G401.6 (cell line): ENCODE measurements at regions not wholly inside any gene's neighbourhood (a gene's known extent, or its start where the extent isn't known, plus 50 kb on each side); places are given as distances from the start of the nearest gene placed in this dataset.
"Not testable (repeated sequence)": the region's sequence is repeated elsewhere in the genome, so short reads cannot be mapped to it uniquely, and the experiment has no call there.

Source experiments
- FAIRE-seq: peaks from 2 replicates; lab custom pipeline; 2012; peaks lifted over from hg19 to GRCh38; lab: Jason Lieb, UNC

- not testable (repeated sequence) for FAIRE-seq
These were observed 63.1 kb downstream of the TRIM43 start for GRCh38 chr2:95654897-95655296.

- FAIRE-seq, result not testable (repeated sequence)
These were observed 64.8 kb downstream of the TRIM43 start for GRCh38 chr2:95656553-95656952.

- FAIRE-seq, result not testable (repeated sequence)
These were observed 66.1 kb downstream of the TRIM43 start for GRCh38 chr2:95657937-95658336.

DNA sequence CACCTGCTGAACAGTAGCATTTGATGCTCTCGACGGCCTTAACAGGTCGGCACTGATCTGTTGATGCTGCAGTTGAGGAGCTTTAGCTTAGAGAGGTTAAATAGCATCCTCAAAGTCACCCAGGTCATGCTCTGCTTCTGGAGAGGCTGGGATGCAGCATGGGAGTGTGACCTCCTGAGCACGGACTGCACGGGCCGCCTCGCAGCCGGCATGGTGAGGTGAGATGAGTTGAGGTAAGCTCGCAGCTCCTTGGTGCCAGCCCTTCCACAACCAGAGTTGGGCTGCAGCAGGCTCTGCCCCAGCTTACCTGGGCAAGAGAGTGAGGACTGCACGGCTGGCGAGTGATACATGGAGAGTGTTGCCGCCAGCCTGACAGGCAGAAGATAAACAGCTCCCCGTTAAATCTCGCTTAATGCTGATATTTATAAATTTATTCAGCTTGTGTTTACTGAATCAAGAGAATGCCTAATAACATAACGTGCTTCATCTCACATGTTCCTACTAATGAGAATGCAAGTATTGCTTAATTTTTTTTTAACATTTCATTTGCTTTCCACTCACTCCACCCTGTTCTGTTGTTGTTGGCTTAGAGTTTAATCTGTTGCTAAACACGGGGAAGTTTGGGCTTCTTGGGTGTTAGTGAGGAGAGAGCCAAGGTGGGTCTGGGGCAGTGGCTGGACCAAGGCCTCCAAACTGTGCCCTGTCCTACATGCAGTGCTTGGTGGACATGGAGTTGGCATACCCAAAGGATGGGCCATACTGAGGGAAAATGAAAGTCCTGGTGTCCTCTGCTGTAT lies 69.2 kb downstream of the TRIM43 start:
- FAIRE-seq, result not testable (repeated sequence)

DNA sequence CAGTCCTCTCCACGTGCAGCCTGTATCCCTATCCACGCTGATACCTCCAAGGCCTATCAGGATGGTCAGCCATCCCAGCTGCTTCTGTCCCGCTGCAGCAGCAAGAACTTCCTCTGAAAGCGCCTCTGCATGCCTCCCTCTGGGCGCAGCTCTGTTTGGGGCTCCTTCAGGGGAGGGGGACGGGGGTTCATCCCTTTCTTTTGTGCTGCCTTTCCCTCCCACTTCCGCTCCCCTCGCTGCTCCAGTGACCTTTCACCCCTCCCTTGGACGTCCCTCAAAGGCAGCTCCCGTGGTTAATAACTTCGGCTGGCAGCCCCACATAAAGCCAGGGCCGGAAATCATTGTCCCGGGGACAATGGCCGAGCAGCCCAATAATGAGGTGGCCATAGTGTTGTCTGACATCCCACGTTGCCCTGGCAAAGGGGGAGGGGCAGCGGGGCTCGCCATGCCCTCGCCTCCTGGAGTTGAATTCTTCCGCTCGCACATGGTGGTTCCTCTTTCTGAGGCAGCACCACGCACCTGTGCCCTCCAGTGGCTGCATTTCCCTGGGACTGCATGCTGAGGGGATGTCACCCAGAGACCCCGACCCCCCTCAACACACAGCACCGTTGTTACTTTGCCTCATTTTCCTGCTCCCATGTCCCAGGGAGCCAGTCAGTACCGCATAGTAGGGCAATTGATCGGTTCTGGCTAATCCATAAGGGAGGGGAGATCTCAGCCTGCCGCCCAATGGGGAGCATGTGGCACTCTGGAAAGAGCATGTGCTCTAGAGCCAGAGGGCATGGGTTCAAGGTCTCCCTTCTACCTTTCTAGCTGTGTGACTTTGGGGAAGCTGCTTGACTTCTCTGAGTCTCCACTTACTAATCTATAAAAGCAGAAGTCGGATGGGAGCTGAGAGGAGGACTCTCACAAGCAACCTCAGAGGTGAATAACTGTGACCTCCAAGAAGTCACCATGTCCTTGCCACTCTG lies 72.0 kb downstream of the TRIM43 start:
- not testable (repeated sequence) for FAIRE-seq

- FAIRE-seq, result not testable (repeated sequence)
These were observed 74.8 kb downstream of the TRIM43 start for GRCh38 chr2:95666636-95667035.

- no peak for FAIRE-seq
These were observed 75.7 kb downstream of the TRIM43 start for GRCh38 chr2:95667480-95667879.

DNA sequence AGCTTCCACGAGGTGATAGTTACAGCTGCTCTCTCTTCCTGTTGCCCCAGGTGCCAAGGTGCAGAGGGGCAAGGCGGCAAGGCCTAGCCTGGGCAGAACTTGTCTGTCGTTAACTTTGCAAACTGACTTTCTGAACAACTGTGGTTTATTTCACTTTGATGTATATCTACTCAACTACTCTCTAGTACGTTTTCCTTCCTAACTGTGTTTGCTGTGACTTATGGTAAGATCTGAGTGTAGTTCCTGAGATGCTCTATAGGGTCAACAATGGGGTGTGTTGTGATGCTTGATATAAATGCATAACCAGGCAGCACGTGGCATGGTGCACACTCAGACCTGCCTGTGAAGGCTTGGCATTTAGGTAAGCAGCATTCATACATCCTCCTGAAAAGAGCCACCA lies 77.1 kb downstream of the TRIM43 start:
- not testable (repeated sequence) for FAIRE-seq

DNA sequence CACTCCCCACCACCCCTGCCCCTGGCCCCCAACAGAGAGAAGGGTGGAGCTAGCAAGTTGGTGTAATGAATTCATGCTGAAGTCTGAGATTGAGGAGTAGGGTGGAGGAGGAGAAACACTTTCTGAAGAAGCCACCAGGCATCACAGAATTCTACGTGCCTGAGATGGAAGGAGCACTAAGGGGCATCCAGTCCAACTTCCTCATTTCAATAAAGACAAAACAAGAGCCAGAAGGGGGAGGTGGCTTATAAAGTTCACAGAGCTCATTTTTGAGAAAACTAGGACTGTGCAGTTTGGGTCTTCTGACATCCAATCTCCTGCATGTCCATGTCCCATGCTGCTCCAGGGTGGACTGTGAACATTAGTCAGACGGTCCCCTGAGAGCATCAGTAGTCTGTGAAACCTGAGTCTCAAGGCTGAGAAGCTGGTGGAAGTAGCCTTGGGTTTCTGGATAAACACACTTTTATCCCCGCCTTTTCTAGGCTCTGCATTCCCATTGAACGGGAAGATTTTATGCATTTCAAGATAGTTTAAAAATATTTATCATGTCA lies 77.7 kb downstream of the TRIM43 start:
- no peak for FAIRE-seq

GRCh38 chr2:95670167-95670566 lies 78.4 kb downstream of the TRIM43 start:
- FAIRE-seq, result no peak

DNA sequence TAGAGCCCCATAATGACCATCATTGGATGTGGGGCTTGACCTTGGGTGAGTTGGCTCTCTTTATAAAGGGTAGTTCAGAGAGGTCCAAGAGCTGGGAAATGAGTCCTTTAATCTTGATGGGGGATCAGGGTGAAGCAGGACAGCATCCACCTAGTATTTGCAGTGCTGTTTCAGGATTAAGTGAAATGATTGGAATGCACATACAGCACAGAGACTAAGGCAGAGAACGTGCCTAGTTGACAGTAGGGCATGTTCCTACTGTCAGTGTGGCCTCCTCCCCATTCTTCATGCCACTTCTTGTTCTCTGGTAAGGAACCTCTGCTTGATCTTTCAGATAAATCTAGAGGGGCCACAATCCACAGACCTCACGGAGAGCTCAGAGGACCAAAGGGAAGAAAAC lies 78.9 kb downstream of the TRIM43 start:
- FAIRE-seq, result no peak

GRCh38 chr2:95671171-95671570 lies 79.4 kb downstream of the TRIM43 start:
- FAIRE-seq, result not testable (repeated sequence)

- not testable (repeated sequence) for FAIRE-seq
These were observed 80.2 kb downstream of the TRIM43 start for GRCh38 chr2:95671992-95672391.

DNA sequence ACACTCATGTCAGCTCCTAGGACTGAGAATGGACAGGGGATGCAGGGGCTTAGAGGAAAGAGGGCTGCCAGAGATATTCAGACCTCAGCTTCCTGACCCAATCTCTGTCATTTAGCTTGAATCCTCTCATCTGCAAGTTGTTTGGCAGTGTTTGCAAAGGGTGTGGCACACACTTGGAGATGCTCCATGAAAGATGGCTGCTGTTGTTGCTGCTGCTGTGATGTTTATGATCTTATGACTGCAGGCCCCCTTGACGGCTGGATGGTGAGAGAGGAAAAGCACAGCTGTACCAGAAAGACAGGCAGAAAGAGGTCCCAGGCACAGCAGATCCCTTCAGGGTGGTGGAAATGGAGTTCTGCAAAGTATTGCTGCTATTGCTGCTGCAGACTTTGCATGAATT lies 80.7 kb downstream of the TRIM43 start:
- not testable (repeated sequence) for FAIRE-seq

DNA sequence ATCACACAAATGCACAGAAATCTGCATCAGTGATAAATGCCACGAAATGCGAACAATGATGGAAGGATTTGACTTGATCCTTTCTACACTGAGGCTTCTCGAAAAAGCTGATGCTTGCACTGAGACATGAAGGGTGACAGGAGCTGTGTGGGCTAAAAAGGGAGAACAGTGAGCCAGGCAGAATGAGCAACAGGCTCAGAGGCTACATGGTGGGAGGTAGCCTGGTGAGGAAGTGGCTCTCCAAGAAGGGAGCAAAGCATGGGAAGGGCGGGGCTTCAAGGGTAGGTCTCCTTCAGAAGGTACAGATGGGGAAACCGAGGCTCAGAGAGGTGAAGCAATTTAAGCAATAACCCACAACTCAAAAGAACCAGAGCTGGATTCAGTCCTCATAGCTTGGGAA lies 82.4 kb downstream of the TRIM43 start:
- no peak for FAIRE-seq

DNA sequence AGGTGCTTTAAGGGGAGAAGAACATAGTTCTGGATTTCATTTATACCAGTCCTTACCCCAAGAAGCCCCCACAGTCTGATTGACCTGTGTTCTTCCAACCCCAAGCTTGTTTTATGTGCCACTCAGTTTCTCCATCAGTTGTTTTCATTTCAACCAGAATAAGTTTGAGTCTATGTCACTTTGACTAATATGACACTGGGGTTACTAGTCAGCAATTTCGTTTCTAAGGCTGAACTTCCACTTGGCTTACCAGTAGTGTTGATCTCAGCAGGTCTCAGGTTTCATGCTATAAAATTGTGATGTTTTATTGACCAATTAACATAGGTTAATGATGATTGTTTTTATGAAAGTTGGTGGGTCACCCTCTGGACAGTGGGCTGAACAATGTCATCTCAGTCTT lies 84.8 kb downstream of the TRIM43 start:
- not testable (repeated sequence) for FAIRE-seq

DNA sequence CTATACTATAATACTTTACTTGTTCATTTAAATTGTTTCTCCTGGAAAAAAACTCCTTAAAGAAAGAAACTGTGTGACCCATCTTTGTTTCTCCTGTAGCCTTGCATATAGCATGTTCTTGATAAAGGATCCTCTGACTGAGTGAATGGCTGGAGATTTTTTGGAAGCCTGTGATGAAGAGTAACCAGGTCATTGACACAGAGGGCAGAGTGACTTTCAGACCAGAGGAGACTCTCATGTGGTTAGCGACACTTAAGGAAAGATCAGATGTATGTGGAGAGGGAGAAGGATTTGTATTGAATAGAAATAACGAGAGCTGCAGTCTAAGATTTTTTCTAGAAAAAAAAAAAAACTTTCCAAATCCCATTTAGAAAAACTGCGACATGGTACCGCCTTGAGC lies 85.5 kb downstream of the TRIM43 start:
- FAIRE-seq, result no peak

GRCh38 chr2:95677833-95678232 lies 86.0 kb downstream of the TRIM43 start:
- FAIRE-seq, result not testable (repeated sequence)

- not testable (repeated sequence) for FAIRE-seq
These were observed 89.4 kb downstream of the TRIM43 start for GRCh38 chr2:95681158-95681557.

- FAIRE-seq, result not testable (repeated sequence)
These were observed 89.8 kb downstream of the TRIM43 start for GRCh38 chr2:95681589-95682081.

DNA sequence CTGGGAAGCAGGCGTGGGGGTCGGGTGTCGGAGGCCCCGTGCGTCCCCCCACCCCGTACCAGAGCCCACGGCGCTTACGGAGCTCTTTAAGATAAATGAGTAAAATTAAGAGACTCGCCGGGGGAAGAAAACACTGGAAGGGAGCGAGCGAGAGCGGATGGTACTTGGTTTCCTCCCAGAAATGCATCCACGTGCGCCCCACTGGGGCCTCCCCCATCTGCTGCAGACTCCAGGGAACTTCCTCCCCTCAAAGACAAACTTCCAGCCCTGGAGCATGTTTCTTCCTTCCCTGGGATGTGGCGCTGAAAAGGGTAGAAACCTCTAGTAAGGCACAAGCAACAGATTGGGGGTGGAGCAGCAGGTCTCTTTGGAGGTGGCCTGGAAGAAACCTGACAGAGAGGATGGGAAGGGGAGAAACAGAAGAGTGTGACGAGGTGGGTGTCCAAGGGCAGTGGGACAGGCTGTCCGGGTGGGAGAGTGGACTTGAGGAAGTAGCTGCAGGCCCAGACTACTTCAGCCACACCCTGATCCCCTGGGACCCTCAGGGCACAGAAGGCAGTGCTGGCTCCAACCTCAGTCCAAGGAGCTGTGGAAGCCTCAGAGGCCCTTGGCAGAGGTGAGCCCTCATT lies 91.2 kb downstream of the TRIM43 start:
- not testable (repeated sequence) for FAIRE-seq

- no peak for FAIRE-seq
These were observed 93.7 kb downstream of the TRIM43 start for GRCh38 chr2:95685513-95685912.
